Activated naive CD4-positive, alpha-beta T cell treated with anti-CD3 and anti-CD28 coated beads, Interleukin-2, amount 10 ng/mL, durations not matched to agents 7 days and 5 days (primary cell): ENCODE measurements at regions not wholly inside any gene's neighbourhood (a gene's known extent, or its start where the extent isn't known, plus 50 kb on each side); places are given as distances from the start of the nearest gene placed in this dataset.
A peak's percentile ranks its signal among the peaks of the same experiment; 100 is the strongest.

ENCODE experiments used
- CTCF ChIA-PET: fragments of 350-600 bp; sonication (Branson Sonifier 250); formaldehyde crosslinking; loops from one replicate; lab custom pipeline; 2021; ENCODE audit warnings: antibody characterized with exemption; lab: Charles Lee
- DNase-seq: peaks from one replicate; pipeline ENCODE4 v3.0.0-alpha.2; 2020
- H3K27ac Mint-ChIP-seq: one replicate; pipeline ENCODE4 v1.8.0; 2021; ENCODE audit warnings: mild to moderate bottlenecking, moderate library complexity, mixed read lengths
- H3K27me3 Mint-ChIP-seq: one replicate; pipeline ENCODE4 v1.8.0; 2021; ENCODE audit warnings: mild to moderate bottlenecking, mixed read lengths
- H3K36me3 Mint-ChIP-seq: one replicate; pipeline ENCODE4 v1.8.0; 2021; ENCODE audit warnings: mixed read lengths
- H3K4me1 Mint-ChIP-seq: one replicate; pipeline ENCODE4 v1.8.0; 2021; ENCODE audit warnings: mixed read lengths
- H3K4me3 Mint-ChIP-seq: one replicate; pipeline ENCODE4 v1.8.0; 2021; ENCODE audit warnings: mild to moderate bottlenecking, moderate library complexity, mixed read lengths
- H3K9me3 Mint-ChIP-seq: one replicate; pipeline ENCODE4 v1.8.0; 2021; ENCODE audit warnings: mixed read lengths

DNA sequence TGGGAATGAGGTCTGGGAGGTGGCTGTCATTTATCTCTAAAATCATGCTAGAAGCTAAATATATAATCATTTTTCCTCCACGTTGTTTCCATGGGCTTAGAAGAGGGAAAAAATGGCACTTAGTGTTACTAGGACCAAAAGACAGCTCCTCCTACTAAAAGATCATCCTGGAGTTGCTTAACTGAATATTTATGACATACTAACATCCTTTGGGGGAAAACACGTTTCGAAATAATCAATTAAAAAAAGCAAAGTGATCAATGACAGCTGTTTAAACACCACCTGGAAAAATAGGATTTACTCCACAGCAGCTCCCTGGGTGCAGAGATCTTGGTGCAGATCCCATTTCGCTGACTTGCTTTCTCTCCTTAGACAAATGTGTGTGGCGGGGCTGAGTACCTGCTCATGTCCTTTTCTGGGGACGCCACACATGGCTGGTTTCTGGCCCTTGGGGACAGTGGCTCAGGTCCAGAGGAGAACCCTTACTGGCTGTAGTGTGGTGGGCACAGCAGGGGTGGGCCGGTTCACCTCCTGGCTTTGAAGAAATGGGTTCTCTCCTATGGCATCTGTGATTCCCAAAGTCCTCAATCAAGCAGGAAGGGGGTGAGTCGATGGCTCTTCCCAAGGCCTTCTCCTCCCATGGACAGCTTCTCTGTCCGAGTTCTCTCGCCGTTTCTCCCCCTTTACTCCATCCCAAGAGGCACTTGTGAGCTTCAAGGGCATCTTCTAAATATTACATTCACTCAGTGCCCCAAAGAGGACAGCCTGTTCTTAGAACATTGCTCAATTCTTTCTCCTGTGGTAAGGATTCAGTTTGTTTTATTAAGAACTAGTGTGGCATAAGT is 156.4 kb upstream of the KLF14 start:
- H3K9me3 Mint-ChIP-seq, result no peaks in the 10 kb centered on the region
- peaks cover 63% of the 10 kb centered on the region for H3K36me3 Mint-ChIP-seq
- H3K4me3 Mint-ChIP-seq, result no peak overlapping the region
- no peaks in the 10 kb centered on the region for H3K27me3 Mint-ChIP-seq
- peaks cover 42% of the 10 kb centered on the region for H3K4me1 Mint-ChIP-seq
- CTCF ChIA-PET, result interaction anchor here (1.2 kb wide), 1 partner anchor 150 kb away, joined by 7 read pairs; no protein-coding TSS in a partner anchor
- peak overlapping the region; percentile 14 for H3K27ac Mint-ChIP-seq
- DNase-seq, result no peak

DNA sequence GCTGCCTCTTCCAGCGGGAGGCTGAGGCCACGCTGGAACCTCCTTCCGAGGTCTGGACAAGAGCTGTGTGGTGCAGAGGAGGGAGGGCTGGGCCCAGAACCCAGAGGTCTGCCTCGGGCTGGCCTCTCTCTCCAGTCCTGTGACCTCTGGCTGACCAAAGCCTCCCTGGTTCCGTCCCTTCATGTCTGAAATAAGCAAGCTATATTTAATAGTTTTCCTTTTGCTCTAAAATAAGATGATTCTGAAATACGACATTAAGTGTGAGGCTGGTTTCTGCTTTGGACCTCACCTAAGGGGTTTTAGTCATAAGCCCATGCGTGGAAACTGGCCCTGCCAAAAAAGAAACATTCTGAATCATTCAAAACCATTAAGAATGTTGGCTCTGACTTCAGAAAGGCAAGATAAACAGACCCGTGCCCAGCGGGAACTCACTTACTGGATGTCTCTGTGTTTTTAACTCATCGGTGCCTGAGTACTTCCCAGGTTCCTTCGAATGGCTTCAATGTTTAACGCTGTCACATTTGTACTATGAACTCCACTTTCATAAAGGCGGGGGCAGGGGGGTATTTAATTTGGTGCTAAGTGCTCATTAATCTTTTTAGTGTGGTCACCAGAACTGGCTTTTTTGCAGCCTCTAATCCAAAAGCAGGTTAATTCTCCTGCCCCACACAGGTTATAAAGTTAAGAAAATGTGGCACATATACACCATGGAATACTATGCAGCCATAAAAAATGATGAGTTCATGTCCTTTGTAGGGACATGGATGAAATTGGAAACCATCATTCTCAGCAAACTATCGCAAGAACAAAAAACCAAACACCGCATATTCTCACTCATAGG is 157.5 kb upstream of the KLF14 start:
- Mint-ChIP-seq H3K4me3 (no peak overlapping the region), H3K9me3 (no peaks in the 10 kb centered on the region), H3K4me1 (peaks cover 52% of the 10 kb centered on the region), H3K27ac (no peak overlapping the region), H3K27me3 (no peaks in the 10 kb centered on the region), H3K36me3 (peaks cover 73% of the 10 kb centered on the region)
- CTCF ChIA-PET, result no interaction called here
- no peak for DNase-seq

DNA sequence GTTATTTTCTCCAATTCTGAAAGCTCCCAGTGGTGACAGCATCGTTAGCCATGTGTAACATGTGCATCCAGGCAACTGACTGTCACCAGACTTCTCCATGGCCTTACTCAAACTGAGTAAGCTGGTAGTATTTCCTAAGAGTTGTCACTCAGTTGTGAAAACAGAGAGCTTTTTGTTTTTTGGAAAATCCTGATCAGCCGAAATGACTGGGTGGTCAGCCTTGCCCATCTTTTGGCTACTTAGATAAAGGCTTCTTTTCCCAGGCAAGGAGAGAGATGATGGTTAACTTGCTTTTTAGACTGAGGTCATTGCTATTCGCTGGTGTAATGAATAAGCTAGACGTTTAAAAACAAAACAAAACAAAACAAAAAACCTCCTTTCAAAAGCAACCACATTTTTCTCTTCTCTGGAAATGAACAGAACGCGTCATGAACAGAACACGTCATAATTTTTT is 159.5 kb upstream of the KLF14 start:
- Mint-ChIP-seq H3K4me1 (peaks cover 61% of the 10 kb centered on the region), H3K36me3 (peaks cover 68% of the 10 kb centered on the region), H3K27me3 (no peaks in the 10 kb centered on the region), H3K4me3 (no peak overlapping the region), H3K27ac (peak overlapping the region; percentile 89), H3K9me3 (no peaks in the 10 kb centered on the region)
- CTCF ChIA-PET, result interaction anchor here (0.8 to 8.0 kb wide), 5 partner anchors 13 to 145 kb away, joined by 3 to 128 read pairs (median 3); no protein-coding TSS in a partner anchor
- no peak for DNase-seq

DNA sequence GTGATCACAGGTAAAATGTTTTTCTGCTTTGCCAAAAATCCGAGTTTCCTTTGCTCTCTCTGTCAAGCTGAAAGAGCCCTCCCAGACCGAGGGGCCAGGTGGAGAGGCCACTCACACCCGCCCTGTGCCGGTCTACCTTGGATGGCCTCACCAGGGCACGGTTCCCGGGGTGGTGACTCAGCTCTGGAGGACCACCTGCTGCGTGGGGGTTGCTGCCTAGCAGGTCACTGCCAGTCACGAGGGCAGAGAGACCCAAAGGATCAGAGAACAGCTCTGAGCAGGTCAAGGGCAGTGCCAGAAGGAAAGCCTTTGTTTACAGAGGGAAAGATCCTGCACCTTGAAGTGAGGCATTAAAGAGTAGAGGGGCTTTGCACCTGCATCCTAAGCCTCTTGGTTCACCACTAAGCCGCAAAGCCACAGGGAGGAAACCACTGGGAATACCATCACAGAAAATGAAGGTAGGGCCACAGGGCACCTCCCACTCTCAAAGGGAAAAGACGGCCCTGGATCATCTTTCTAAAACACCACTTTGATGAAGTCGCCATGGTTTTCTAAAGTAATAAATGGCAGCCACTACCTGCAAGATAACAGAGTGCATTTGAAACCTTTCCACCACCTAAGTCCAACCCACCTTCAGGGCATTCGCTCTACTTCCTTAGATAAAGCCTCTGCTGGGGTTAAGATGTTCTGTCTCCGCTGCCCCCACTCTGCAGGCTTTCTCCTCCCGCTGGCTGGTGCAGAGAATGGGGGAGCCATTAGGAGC is 160.3 kb upstream of the KLF14 start:
- Mint-ChIP-seq H3K27me3 (no peaks in the 10 kb centered on the region), H3K4me3 (no peak overlapping the region), H3K4me1 (peaks cover 67% of the 10 kb centered on the region), H3K9me3 (no peaks in the 10 kb centered on the region), H3K27ac (peak overlapping the region; percentile 89), H3K36me3 (peaks cover 69% of the 10 kb centered on the region)
- CTCF ChIA-PET, result interaction anchor here (1.2 to 8.0 kb wide), 9 partner anchors 8 to 174 kb away, joined by 3 to 128 read pairs (median 28); no protein-coding TSS in a partner anchor
- no peak for DNase-seq

DNA sequence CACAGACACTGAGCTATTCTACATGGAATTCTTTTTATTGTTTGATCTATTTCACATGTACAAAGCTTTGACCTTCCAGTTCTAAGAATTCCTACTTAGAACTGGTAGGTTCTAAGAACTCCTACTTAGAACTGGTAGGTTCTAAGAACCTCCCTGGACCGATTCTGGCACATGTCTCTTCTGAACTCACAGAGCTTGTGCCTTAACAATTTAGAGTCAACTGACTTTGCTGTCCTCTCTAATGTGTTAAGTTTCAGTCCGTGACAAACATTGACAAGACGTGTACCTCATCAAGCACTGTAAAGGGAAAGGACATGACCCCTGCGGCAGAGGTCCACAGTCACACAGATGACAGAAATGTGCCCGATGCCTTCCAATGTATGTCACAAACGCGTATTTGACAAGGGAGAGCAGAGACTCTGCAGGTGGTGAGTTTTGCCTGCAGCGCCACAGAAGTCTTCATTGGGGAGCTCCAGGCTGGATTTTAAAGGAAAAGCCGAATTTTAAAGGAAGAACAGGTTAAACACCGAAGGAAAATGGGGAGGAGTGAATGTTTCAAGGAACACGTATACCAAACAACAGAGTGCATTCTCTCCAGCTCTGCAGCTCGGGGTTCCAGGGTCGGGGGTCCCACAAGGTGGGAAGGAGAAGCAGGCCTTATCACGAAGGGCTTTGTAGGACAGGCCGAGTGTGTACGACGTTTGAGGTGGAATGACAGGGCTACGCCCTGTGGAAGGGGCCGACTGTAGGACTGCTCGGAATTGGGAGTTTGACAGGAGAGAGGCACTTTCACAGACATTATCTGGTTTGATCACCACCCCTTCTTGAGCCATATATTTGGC is 161.1 kb upstream of the KLF14 start:
- Mint-ChIP-seq H3K4me3 (peak overlapping the region; percentile 2), H3K36me3 (peaks cover 75% of the 10 kb centered on the region)
- CTCF ChIA-PET, result interaction anchor here (0.7 to 8.0 kb wide), 17 partner anchors 9 to 174 kb away, joined by 3 to 128 read pairs (median 16); no protein-coding TSS in a partner anchor

DNA sequence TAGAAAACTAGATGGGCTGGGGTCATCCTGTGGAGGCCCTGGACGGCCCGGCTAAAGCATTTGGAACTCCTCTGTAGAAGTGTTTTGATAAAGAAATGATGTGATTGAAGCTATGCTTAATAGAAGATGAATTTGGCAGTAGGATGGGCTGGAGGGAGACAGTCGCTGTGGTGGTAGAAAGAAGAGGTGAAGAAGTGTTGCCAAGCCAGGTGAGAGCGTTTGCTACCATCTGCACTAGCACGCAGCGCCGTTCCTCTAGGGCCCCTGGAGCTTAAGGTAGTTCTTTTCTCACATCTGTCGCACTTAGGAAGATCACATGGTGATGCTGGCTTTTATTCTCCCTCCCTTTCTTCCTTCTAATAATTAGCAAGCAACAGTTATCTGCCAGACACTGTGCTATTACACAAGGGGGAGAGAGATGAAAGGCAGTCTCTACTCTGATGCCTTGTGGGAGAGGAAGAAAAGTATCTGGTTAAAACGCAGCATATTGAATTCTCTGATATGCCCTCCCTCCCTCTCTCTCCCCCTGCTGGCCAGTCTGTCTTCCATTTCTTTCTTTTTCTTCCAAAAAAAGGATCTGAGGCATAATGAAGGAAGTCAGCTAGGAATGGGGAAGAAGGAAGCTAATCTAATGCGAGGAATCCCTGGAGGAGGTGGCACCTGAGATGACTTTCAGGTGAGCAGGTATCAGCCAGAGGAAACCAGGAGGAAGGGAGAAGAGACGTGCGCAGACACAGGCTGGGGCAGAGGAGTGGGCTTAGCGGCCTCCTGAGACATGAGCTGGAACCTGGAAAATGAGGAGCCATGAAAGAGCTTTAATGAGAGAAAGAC is 162.3 kb upstream of the KLF14 start:
- Mint-ChIP-seq H3K27me3 (no peaks in the 10 kb centered on the region), H3K4me1 (peaks cover 78% of the 10 kb centered on the region), H3K4me3 (no peak overlapping the region), H3K9me3 (no peaks in the 10 kb centered on the region), H3K27ac (peak overlapping the region; percentile 83), H3K36me3 (peaks cover 73% of the 10 kb centered on the region)
- DNase-seq, result no peak
- CTCF ChIA-PET, result interaction anchor here (0.6 to 8.0 kb wide), 56 partner anchors 8 to 616 kb away, joined by 3 to 128 read pairs (median 5); no protein-coding TSS in a partner anchor

More for the DNA sequence above, 161.1 kb upstream of the KLF14 start:
- Mint-ChIP-seq H3K27me3 (no peaks in the 10 kb centered on the region), H3K4me1 (peaks cover 73% of the 10 kb centered on the region), H3K9me3 (no peaks in the 10 kb centered on the region), H3K27ac (peak overlapping the region; percentile 89)
- no peak for DNase-seq

DNA sequence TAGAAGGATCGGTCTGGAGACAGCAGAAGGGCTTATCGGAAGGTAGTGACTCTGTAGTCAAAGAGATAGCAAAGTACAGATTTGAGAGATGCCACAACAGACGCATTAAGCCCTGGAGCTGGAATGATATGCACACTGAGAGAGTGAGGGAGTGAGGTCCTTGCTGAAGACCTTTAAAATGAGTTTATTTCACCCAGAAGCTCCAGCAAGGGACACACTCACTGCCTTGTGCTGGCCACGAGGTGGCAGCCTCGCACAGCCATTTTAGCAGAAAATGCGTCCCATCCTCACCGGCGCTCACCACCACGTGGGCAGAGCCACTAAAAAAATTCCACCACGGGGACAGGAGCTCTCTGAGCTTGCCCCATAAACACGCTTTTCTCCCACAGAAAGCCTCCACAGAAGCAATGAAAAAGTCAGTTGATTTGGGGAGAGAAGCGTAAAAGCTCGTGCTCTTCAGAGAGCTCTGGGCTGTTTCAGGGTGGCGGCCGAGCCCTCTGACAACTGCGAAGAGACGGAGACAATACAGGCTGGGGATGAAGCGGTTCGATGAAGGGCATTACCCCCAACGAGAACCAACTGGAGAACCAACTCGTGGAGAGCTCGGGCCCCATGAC is 163.0 kb upstream of the KLF14 start:
- H3K4me3 Mint-ChIP-seq, result no peak overlapping the region
- no peaks in the 10 kb centered on the region for H3K27me3 Mint-ChIP-seq
- H3K27ac Mint-ChIP-seq, result peak overlapping the region; percentile 83
- H3K36me3 Mint-ChIP-seq, result peaks cover 74% of the 10 kb centered on the region
- no peaks in the 10 kb centered on the region for H3K9me3 Mint-ChIP-seq
- CTCF ChIA-PET, result interaction anchor here (0.6 to 8.0 kb wide), 63 partner anchors 8 to 615 kb away, joined by 3 to 128 read pairs (median 5); no protein-coding TSS in a partner anchor
- peak; percentile 82 for DNase-seq
- H3K4me1 Mint-ChIP-seq, result peaks cover 83% of the 10 kb centered on the region

DNA sequence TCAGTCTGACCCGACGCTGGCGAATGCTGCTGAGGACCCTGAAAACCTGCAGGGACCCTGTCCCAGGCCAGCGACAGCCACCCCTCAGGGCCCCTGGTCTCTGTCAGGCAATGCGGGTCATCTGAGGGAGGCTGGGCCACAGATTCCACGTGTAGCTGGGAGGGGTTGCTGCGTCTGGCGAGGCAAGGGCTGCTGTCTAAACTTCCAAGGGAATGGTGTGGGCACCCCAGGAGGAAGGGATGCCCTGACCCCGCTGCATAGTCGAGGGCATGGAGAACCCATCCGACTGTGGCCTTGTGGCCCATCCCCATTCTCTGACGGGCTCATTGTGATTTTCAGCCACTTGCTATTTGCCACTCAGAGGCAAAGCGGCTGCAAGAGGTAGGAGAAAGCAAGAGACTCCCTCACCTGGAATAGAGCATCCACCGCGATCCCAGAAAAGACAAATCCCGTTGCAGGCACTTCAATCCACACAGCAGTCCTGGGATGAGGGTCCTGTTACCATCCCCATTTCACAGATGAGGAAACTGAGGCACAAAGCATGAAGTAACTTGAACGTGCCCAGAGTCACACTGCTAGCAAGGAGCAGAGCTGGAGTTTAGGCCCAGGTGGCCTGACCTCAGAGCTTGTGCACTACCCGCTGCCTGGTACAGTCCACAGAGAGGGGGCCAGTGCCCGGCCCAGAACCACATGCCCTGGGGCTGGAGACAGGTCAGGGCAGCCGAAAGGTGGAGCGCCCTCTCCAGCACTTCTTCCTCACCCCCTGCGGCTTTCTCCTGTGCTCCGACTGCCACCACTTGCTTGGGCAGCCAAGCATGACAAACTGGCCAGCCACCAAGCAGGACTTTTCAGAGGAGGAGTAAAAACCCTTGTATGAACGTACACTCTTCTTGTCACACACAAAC is 163.8 kb upstream of the KLF14 start:
- H3K4me3 Mint-ChIP-seq, result no peak overlapping the region
- H3K9me3 Mint-ChIP-seq, result no peaks in the 10 kb centered on the region
- DNase-seq, result no peak
- H3K4me1 Mint-ChIP-seq, result peaks cover 87% of the 10 kb centered on the region
- H3K36me3 Mint-ChIP-seq, result peaks cover 75% of the 10 kb centered on the region
- no peaks in the 10 kb centered on the region for H3K27me3 Mint-ChIP-seq
- CTCF ChIA-PET, result interaction anchor here (0.6 to 8.0 kb wide), 57 partner anchors 7 to 615 kb away, joined by 3 to 128 read pairs (median 5); no protein-coding TSS in a partner anchor
- H3K27ac Mint-ChIP-seq, result peak overlapping the region; percentile 83

DNA sequence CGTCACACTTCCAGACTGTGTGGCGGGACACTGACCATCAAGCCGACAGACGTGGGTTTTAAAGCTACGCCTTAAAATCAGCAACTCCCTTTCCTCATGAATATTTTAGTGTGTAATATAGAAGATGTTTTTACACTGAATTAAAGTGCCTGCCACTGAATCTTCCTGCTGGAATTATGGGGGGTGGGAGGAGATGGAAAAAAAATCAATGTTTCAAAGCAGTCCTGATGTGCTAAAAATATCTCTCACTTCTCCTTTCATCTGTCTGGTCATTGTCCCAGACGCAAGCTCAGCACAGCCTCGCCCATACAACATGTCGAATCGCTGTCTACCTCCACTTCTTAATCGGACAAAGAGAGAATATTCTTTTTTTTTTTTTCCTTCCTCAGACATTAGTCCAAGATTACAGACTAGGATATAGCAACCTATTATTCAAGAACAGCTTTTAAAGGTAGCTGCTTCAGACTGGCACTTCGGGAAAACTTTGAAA is 165.1 kb upstream of the KLF14 start:
- CTCF ChIA-PET, result interaction anchor here (0.6 to 8.0 kb wide), 7 partner anchors 10 to 140 kb away, joined by 3 to 128 read pairs (median 4); no protein-coding TSS in a partner anchor

DNA sequence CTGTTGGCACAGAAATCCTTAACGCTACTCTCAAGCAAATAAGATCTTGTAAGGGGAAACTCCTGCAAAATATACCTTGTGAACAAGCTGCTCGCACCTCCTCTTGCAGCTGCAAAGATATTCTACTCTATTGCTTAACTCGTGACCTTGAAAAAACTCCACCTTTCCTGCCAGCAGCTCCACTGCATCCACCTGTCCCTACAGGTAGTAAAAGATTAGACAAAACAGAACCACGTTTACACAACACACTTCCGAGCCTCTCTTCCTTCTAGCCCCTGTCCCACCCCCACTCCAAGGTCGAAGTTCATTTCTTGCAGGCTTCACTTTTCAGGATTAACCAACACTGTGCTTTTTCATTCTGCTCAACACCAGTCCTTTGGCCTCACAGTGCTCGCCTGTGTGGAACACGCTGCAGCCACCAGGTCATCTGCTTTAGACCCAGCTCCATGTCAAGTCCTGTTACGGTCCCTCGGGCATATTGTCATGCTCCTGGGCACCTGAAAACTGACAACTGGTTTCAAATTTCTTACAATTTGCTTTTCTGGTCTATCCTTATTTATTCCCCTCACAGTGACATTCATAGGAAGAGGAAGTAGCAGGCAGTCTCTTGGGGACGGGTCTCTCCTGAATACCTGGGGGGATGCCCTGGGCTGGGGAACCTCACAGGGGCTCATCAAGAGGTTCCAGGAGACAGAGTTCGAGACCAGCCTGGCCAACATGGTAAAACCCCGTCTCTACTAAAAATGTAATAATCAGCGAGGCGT is 165.8 kb upstream of the KLF14 start:
- Mint-ChIP-seq H3K36me3 (peaks cover 76% of the 10 kb centered on the region), H3K27ac (peak overlapping the region; percentile 81), H3K4me1 (peaks cover 87% of the 10 kb centered on the region), H3K27me3 (no peaks in the 10 kb centered on the region), H3K4me3 (no peak overlapping the region), H3K9me3 (no peaks in the 10 kb centered on the region)
- CTCF ChIA-PET, result interaction anchor here (0.7 to 8.0 kb wide), 6 partner anchors 10 to 139 kb away, joined by 3 to 128 read pairs (median 4); no protein-coding TSS in a partner anchor
- no peak for DNase-seq

More for the DNA sequence above, 165.1 kb upstream of the KLF14 start:
- peaks cover 78% of the 10 kb centered on the region for H3K36me3 Mint-ChIP-seq
- DNase-seq, result no peak
- no peaks in the 10 kb centered on the region for H3K27me3 Mint-ChIP-seq
- peaks cover 90% of the 10 kb centered on the region for H3K4me1 Mint-ChIP-seq
- H3K9me3 Mint-ChIP-seq, result no peaks in the 10 kb centered on the region
- peak overlapping the region; percentile 81 for H3K27ac Mint-ChIP-seq
- H3K4me3 Mint-ChIP-seq, result no peak overlapping the region
